ENCODE measurements at regions not wholly inside any gene's neighbourhood (a gene's known extent, or its start where the extent isn't known, plus 50 kb on each side); places are given as distances from the start of the nearest gene placed in this dataset.
"Not testable (repeated sequence)": the region's sequence is repeated elsewhere in the genome, so short reads cannot be mapped to it uniquely, and the experiment has no call there.

DNA sequence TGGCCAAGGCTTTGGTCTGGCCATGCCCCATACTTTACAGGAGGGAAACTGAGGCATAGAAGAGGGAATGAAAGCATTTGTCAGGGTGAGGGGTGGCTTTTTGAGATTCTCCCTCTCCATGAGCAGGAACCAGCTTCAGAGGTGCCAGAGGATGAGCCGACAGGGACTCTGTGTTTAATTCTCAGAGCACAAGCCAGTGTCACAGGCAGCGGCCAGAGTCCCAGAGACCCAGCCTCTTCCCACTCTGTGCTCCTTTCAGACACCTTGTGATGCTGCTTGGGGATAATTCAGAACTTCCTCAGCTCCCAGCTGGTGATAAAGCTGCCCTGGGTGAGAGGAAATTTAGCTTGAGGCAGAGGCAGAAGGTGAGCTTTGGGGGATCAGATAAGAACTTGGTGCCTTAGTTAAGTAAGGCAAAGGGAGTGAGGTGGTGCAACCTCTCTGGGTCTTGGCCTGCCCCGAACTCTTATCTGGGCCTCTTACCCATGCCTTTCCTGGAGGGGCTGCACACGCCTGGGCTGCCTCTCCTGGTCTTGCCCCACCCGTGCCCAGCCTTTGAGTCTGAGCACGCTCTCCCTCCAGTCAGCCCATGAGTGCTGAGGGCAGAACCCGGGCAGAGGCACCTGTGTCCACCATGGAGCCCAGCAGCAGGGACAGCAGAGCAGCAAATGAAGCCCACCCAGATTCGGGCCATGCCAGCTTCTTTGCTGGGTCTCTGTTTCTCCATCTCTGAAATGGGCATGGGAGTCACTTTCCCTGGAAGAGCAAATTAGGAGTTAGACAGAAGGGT, 175.6 kb upstream of the C1orf174 start:
- Histone ChIP-seq H3K4me1 (replicated peaks in 1 of 2) (peaks cover 7 to 46% of the 10 kb centered on the region in 2 donors), H3K4me3 (no peak overlapping the region), H3K27ac (no peak overlapping the region)
- in situ Hi-C loops (cut with MboI; ENCODE audit: low pct_unique_long_range_greater_than_20kb in 2 of 9, low sequenced_read_pairs in 9 of 9, unreplicated experiment in 9 of 9): no loop called here
- 13 to 80% (median 69%) methylated on average over 2 to 5 of the region's 8 CpGs; no CpG with 5 or more reads in 5 of the 10 experiments for WGBS, 10 experiments
- ATAC-seq (replicated peaks in 6 of 8): no peak

DNA sequence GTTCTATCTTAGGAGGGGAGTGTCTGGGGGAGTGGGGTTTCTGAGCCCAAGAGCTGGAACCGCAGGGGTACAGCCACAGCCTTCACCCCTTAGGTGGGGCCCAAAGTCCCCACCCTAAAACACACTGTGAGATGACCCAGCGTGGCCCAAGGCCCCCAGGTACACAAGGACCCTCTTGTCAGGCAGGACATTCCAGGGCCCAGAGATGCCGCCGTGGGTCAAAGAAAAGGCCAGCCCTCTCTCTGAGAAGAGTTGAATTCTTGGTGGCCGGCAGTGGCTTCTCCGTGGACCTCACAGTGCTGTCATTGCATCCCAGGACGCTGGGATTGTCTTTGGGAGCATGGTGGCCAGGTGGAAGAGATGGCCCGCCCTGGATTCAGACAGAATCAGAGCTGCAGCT, 176.3 kb upstream of the C1orf174 start:
- ATAC-seq (replicated peaks in 6 of 8): no peak
- 0 to 100% (median 49%) methylated on average over 1 to 7 of the region's 8 CpGs; no CpG with 5 or more reads in 4 of the 10 experiments for WGBS, 10 experiments

DNA sequence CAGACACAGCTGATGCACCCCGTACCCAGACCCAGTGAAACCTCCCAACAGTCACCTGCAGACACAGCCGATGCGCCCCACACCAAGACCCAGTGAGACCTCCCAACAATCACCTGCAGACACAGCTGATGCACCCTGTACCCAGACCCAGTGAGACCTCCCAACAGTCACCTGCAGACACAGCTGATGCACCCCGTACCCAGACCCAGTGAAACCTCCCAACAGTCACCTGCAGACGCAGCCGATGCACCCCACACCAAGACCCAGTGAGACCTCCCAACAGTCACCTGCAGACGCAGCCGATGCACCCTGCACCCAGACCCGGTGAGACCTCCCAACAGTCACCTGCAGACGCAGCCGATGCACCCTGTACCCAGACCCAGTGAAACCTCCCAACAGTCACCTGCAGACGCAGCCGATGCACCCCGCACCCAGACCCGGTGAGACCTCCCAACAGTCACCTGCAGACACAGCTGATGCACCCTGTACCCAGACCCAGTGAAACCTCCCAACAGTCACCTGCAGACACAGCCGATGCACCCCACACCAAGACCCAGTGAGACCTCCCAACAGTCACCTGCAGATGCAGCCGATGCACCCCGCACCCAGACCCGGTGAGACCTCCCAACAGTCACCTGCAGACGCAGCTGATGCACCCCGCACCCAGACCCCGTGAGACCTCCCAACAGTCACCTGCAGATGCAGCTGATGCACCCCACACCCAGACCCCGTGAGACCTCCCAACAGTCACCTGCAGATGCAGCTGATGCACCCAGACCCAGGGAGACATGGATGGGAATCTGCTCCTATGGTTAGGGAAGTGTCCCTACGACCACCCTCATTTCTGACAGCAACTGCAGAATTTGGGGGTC, 178.3 kb upstream of the C1orf174 start:
- H3K27ac ChIP-seq; H3K4me3 ChIP-seq; in situ Hi-C loops (cut with MboI; ENCODE audit: low pct_unique_long_range_greater_than_20kb in 2 of 9, low sequenced_read_pairs in 9 of 9, unreplicated experiment in 9 of 9); ATAC-seq (replicated peaks in 6 of 8): not testable (repeated sequence)
- WGBS, 10 experiments: 53 to 80% (median 80%) methylated on average over 1 to 6 of the region's 24 CpGs; no CpG with 5 or more reads in 7 of the 10 experiments
- peaks cover 12 to 39% of the 10 kb centered on the region in 2 donors for H3K4me1 ChIP-seq (replicated peaks in 1 of 2)

More for the DNA sequence above, 176.3 kb upstream of the C1orf174 start:
- Histone ChIP-seq H3K27ac (no peak overlapping the region), H3K4me3 (no peak overlapping the region), H3K4me1 (replicated peaks in 1 of 2) (peaks cover 7 to 39% of the 10 kb centered on the region in 2 donors)
- in situ Hi-C loops (cut with MboI; ENCODE audit: low pct_unique_long_range_greater_than_20kb in 2 of 9, low sequenced_read_pairs in 9 of 9, unreplicated experiment in 9 of 9): no loop called here

DNA sequence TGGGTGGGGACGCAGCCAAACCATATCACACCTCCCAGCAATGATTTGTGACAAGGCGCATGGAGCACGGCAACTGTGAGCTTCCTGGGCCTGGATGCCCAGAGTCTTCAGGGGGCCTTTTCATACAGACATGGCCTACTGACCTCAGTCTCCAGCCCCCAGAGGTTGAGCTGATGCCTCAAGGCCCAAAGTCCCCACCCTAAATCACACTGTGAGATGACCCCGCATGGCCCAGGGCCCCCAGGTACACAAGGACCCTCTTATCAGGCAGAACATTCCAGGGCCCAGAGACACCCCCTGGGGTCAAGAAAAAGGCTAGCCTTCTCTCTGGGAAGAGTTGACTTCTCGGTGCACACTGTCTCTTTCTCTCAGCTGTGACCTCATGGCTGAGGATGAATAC, 179.7 kb upstream of the C1orf174 start:
- no peak overlapping the region for H3K27ac ChIP-seq
- WGBS, 10 experiments: 0 to 71% (median 54%) methylated on average over 1 to 5 of the region's 5 CpGs; no CpG with 5 or more reads in 5 of the 10 experiments
- in situ Hi-C loops (cut with MboI; ENCODE audit: low pct_unique_long_range_greater_than_20kb in 2 of 9, low sequenced_read_pairs in 9 of 9, unreplicated experiment in 9 of 9): no loop called here
- no peak overlapping the region for H3K4me3 ChIP-seq
- peaks cover 12 to 26% of the 10 kb centered on the region in 2 donors for H3K4me1 ChIP-seq (replicated peaks in 1 of 2)
- no peak for ATAC-seq (replicated peaks in 6 of 8)

DNA sequence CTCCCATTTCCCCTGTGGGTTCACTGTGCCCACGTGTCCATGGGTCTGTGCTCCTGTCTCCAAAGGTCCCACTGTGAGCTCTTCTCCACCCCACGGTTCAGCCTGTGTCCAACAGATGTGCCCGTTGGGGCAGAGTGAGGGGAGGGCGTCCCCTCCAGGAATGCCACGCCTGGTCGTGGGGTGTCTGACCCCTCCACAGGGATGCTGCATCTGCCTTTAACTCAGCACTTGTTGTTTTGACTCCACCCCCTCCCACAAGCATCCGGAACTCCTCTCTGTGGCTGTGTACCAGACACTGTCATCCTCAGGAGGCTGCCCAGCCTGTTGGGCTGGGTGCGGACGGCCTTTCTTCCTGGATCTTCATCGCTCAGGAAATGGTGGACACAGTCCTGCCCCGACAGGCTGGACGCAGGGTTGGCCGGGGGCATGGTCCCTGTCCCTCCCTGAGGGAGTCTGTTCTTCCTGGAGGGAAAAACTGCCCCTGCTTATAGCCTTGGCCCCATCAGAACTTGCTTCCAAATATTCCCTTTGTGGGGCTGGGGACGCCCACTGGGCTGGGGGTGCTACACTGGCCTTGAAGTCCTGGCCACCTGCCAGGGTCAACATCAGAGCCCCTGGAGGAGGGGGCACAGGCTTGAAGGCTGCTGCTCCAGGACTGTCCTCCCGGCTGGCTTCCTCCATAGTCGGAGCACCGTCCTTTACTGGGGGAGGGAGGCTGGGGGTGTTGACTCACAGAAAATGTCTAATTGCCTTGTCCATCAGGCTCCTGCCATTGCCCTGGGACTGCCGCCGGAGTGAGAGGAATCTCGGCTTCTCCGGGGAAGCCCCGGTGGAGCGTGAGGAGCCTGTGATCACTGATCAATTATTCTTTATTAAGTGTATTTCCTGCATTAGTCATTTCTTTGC, 182.0 kb upstream of the C1orf174 start:
- ATAC-seq (replicated peaks in 6 of 8): peak in 4 of 8 experiments; percentile 90 to 92 (median 91)
- H3K4me1 ChIP-seq (replicated peaks in 1 of 2): peaks cover 12 to 21% of the 10 kb centered on the region in 2 donors
- peak overlapping the region in 1 of 2 donors; percentile 13 for H3K27ac ChIP-seq
- H3K4me3 ChIP-seq: no peak overlapping the region
- 10 to 49% (median 38%) methylated on average over 2 to 15 of the region's 23 CpGs; no CpG with 5 or more reads in 5 of the 10 experiments for WGBS, 10 experiments
- in situ Hi-C loops (cut with MboI; ENCODE audit: low pct_unique_long_range_greater_than_20kb in 2 of 9, low sequenced_read_pairs in 9 of 9, unreplicated experiment in 9 of 9): no loop called here

DNA sequence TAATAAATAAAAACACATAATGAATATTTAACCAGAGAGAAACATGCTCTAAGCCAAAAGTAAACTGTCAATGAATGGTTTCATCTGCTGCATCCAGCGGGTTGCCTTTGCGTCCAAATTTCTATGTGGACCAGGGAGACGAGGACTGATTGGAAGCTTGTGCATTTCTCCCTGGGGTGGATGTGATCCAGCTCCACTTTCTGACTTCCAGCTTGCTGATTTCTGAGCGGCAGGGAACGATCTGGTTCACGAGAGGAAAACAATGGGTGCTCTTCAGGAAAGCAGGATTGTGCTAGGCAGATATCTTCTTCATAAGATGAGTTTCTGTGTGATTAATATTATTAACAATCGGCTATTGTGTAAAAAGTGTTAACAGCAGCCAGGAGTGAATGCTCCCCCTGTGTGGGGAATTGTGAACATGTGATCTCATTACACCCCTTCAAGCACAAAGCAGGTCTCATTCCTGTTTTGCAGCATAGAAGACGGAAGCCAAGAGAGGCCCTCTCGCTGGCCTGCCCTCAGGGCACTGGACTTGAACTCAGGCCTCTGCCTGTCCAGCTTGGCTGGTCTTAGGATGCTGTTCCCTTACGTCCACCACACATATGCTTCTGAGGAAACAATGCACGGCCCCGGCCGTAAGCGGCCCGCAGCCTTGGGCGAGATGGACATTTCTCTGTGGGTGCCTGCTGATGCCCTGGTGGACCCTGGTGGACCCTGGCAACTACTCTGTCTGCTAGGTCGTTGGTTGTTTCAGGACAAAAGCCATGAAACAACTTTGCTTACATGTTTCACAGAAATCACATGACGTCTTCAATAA, 183.4 kb upstream of the C1orf174 start:
- Histone ChIP-seq H3K4me1 (replicated peaks in 1 of 2) (peaks cover 12 to 21% of the 10 kb centered on the region in 2 donors), H3K27ac (no peak overlapping the region), H3K4me3 (no peak overlapping the region)
- no peak for ATAC-seq (replicated peaks in 6 of 8)
- WGBS, 10 experiments: 0 to 76% (median 65%) methylated on average over 3 to 18 of the region's 18 CpGs
- in situ Hi-C loops (cut with MboI; ENCODE audit: low pct_unique_long_range_greater_than_20kb in 2 of 9, low sequenced_read_pairs in 9 of 9, unreplicated experiment in 9 of 9): no loop called here

DNA sequence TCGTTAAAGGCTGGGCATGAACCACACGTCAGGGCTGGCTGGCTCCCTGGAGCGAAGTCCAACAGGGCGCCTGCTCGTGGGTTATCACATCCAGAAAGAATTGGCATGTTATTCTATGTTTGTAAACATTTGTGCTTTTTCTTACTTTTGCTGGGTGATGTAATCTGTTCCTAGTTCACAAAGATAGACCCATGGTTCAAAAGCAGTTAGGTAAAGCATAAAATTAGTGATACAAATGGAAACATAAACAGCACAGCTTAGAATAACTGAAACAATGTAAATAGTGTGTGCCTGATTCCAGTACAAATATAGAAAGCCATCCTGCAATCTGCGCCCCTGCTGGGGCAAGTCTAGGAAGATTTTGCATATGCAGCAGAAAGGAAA, 184.0 kb upstream of the C1orf174 start:
- no peak overlapping the region for H3K27ac ChIP-seq
- H3K4me3 ChIP-seq: no peak overlapping the region
- no peak for ATAC-seq (replicated peaks in 6 of 8)

DNA sequence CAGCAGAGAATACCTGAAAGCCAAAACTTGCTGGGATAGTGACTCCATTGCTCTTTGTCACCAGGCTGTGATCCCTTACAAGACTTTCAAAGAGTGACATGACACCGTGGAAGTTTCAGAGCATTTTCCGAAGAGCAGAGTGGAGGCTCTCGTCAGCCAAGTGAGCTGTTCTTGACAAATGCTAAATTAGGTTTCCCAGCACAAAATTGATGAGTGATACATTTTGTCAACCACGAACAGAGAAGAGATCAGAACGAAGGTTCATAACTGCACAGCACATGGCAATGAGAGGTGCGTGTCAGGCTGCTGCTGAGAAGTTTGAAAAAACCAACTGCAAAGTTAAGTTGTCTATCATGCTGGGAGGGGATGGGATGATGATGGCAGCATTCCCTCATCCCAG, 184.4 kb upstream of the C1orf174 start:
- Histone ChIP-seq H3K4me1 (replicated peaks in 1 of 2) (peaks cover 12 to 21% of the 10 kb centered on the region in 2 donors), H3K4me3 (no peak overlapping the region), H3K27ac (no peak overlapping the region)
- ATAC-seq (replicated peaks in 6 of 8): no peak
- 0 to 86% (median 61%) methylated on average over 1 to 6 of the region's 6 CpGs; no CpG with 5 or more reads in 2 of the 10 experiments for WGBS, 10 experiments
- in situ Hi-C loops (cut with MboI; ENCODE audit: low pct_unique_long_range_greater_than_20kb in 2 of 9, low sequenced_read_pairs in 9 of 9, unreplicated experiment in 9 of 9): no loop called here

More for the DNA sequence above, 184.0 kb upstream of the C1orf174 start:
- H3K4me1 ChIP-seq (replicated peaks in 1 of 2): peaks cover 12 to 21% of the 10 kb centered on the region in 2 donors
- 6 to 87% (median 44%) methylated on average over 3 to 6 of the region's 6 CpGs; no CpG with 5 or more reads in 1 of the 10 experiments for WGBS, 10 experiments
- in situ Hi-C loops (cut with MboI; ENCODE audit: low pct_unique_long_range_greater_than_20kb in 2 of 9, low sequenced_read_pairs in 9 of 9, unreplicated experiment in 9 of 9): no loop called here

DNA sequence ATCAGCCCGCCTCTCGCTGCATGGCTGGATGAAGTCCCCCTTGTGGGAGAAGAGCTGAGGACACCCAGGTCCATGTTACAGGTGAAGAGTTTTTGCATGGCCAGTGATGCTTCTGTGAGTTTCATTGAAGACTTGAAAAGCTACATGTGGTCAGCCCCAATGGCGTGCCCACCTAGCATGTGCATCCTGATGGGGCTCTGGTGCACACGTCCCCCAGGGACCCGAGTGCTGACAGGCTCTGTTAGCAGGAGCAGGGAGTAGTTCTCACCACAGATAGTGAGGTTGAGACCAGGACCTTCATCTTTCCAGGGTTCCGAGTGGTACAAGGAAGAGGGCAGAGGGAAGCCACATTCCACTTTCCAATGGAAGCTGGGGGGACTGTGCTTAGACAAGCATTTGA, 184.8 kb upstream of the C1orf174 start:
- WGBS, 10 experiments: 7 to 97% (median 60%) methylated on average over 1 to 6 of the region's 6 CpGs; no CpG with 5 or more reads in 3 of the 10 experiments
- H3K27ac ChIP-seq: no peak overlapping the region
- ATAC-seq (replicated peaks in 6 of 8): no peak
- peaks cover 12 to 21% of the 10 kb centered on the region in 2 donors for H3K4me1 ChIP-seq (replicated peaks in 1 of 2)
- in situ Hi-C loops (cut with MboI; ENCODE audit: low pct_unique_long_range_greater_than_20kb in 2 of 9, low sequenced_read_pairs in 9 of 9, unreplicated experiment in 9 of 9): no loop called here
- H3K4me3 ChIP-seq: no peak overlapping the region

DNA sequence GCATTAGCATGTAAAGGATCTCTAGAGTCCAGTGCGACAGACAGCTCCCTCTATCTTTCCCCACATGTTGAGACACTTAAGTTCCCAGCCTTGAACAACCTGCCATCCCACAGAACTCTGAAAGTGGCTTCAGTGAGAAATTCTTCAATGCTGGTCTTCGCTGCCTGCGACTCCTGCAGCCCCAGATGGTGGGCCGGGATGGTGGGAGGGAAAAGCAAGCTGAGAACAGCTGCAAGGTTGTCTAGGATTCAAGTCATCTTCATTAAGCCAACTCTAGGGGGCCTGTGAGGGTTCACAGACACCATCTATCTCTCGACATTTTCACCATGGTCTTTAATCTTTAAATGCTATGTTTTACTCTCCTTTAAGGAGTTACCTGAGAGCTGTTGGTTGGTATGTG, 185.5 kb upstream of the C1orf174 start:
- in situ Hi-C loops (cut with MboI; ENCODE audit: low pct_unique_long_range_greater_than_20kb in 2 of 9, low sequenced_read_pairs in 9 of 9, unreplicated experiment in 9 of 9): no loop called here
- WGBS, 10 experiments: 0 to 75% (median 47%) methylated on average over 1 to 5 of the region's 5 CpGs; no CpG with 5 or more reads in 1 of the 10 experiments
- H3K27ac ChIP-seq: no peak overlapping the region
- ATAC-seq (replicated peaks in 6 of 8): no peak
- H3K4me1 ChIP-seq (replicated peaks in 1 of 2): peaks cover 12 to 21% of the 10 kb centered on the region in 2 donors
- H3K4me3 ChIP-seq: no peak overlapping the region

DNA sequence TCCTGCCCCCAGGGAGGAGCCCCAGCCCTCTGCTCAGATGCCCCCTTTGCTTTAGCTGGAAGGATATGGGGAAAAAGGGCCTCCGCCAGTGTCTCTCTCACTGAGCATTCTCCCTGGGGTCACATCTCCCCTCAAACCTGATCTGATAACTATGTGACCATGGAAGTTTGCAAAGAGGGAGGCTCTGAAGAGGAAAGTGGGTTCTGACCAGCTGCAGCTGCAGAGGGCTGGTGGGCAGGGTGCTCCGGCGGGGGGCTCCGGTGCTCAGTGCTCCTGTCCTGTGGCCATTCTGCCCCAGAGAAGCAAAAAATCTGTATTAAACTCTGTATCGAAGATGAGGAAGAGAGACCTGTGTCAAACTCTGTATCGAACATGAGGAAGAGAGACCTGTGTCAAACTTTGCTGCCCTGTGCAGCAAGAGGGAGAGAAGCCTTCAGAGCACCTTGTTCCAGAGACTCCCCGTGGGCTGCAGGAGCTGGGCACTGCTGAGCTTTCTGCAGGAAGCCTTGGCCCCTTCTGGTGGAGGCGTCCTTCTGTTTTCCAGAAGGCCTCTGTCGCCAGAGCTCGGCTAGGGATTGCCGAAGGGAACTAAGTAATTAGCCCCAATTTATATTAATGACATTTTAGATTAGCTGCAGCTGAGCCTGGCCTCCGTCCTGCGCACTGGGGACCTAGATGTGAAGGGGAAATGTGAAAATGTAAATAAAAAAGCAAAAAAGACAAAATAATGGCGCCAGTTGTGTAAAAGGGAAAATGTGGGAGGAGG, 186.2 kb upstream of the C1orf174 start:
- ATAC-seq (replicated peaks in 6 of 8): no peak
- in situ Hi-C loops (cut with MboI; ENCODE audit: low pct_unique_long_range_greater_than_20kb in 2 of 9, low sequenced_read_pairs in 9 of 9, unreplicated experiment in 9 of 9): no loop called here
- Histone ChIP-seq H3K4me3 (no peak overlapping the region), H3K27ac (no peak overlapping the region), H3K4me1 (replicated peaks in 1 of 2) (peaks cover 12 to 21% of the 10 kb centered on the region in 2 donors)
- WGBS, 10 experiments: 24 to 81% (median 55%) methylated on average over 2 to 11 of the region's 14 CpGs; no CpG with 5 or more reads in 1 of the 10 experiments

Data from motor neuron (in vitro differentiated cells).